HL-60 (cell line): ENCODE measurements at regions not wholly inside any gene's neighbourhood (a gene's known extent, or its start where the extent isn't known, plus 50 kb on each side); places are given as distances from the start of the nearest gene placed in this dataset.

Experiments
- POLR2AphosphoS5 ChIP-seq: IDR thresholded peaks from 2 replicates; pipeline ENCODE4 v1.6.1; 2012; ENCODE audit warnings: low read depth
- REST ChIP-seq: IDR thresholded peaks from 2 replicates; pipeline ENCODE4 v1.6.1; 2012; ENCODE audit warnings: low read depth; ENCODE audit not compliant: insufficient replicate concordance
- SPI1 ChIP-seq: IDR thresholded peaks from 2 replicates; pipeline ENCODE4 v1.6.1; 2012; ENCODE audit warnings: low read depth, mild to moderate bottlenecking, borderline replicate concordance
- TF ChIP-seq, protein P1 (sequence below): IDR thresholded peaks from one replicate; pipeline ENCODE4 v1.5.1; 2011; ENCODE audit warnings: low read length, control low read depth, inconsistent platforms; ENCODE audit not compliant: insufficient read depth

GRCh38 chr10:2680821-2681220 is 386.5 kb upstream of the PFKP start:
- TF ChIP-seq REST (no peak), SPI1 (no peak), POLR2AphosphoS5 (no peak)
- TF ChIP-seq, protein P1, sequence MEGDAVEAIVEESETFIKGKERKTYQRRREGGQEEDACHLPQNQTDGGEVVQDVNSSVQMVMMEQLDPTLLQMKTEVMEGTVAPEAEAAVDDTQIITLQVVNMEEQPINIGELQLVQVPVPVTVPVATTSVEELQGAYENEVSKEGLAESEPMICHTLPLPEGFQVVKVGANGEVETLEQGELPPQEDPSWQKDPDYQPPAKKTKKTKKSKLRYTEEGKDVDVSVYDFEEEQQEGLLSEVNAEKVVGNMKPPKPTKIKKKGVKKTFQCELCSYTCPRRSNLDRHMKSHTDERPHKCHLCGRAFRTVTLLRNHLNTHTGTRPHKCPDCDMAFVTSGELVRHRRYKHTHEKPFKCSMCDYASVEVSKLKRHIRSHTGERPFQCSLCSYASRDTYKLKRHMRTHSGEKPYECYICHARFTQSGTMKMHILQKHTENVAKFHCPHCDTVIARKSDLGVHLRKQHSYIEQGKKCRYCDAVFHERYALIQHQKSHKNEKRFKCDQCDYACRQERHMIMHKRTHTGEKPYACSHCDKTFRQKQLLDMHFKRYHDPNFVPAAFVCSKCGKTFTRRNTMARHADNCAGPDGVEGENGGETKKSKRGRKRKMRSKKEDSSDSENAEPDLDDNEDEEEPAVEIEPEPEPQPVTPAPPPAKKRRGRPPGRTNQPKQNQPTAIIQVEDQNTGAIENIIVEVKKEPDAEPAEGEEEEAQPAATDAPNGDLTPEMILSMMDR: no peak
